GM21367 (cell line): ENCODE measurements at regions not wholly inside any gene's neighbourhood (a gene's known extent, or its start where the extent isn't known, plus 50 kb on each side); places are given as distances from the start of the nearest gene placed in this dataset.

Source experiments
- ATAC-seq: cut with Tn5 transposase; IDR thresholded peaks from one replicate; pipeline ENCODE4 v1.9.1; 2021; ENCODE audit not compliant: unreplicated experiment

DNA sequence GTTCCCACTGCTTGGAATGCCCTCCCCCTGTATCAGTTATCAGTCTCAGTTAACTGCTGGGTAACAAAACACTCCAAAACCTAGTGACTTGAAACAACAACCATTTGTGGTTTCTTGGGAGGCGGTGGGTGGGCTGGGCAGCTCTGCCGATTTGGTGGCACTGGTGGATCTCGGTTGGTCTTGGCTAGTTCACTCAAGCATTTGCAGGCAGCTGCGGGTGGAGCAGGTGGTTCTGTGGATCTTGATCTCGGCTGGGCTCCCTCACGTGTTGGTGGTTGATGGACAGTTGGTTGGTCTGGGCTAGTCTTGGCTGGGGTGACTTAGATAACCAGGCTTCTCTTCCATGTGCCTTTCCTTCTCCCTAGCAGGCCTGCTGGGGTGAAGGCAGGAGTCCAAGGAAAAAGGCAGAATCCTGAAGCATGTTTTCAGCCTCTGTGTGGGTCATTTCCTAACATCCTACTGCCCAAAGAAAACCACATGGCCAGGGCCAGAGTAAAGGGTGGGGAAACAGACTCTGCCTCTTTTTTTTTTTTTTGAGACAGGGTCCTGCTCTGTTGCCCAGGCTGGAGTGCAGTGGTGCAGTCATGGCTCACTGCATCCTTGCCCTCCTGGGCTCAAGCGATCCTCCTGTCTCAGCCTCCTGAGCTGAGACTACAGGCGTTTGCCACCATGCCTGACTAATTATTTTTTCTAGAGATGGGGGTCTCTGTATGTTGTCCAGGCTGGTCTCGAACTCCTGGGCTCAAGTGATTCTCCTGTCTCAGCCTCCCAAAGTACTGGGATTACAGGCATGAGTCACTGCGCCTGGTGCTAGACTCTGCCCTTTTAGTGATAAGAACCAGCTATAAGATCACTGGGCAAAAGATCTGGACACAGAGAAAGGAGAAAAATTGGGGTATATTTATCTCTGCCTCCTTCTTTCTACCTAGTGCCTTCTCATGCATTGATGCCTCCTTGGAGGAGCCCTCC is 183.7 kb downstream of the RGS3 start:
- no peak for ATAC-seq

- ATAC-seq = no peak
Observed at GRCh38 chr9:113648048-113648447, 184.5 kb downstream of the RGS3 start.

GRCh38 chr9:113648586-113648985 is 185.1 kb downstream of the RGS3 start:
- no peak for ATAC-seq

GRCh38 chr9:113649054-113649453 is 185.5 kb downstream of the RGS3 start:
- no peak for ATAC-seq

DNA sequence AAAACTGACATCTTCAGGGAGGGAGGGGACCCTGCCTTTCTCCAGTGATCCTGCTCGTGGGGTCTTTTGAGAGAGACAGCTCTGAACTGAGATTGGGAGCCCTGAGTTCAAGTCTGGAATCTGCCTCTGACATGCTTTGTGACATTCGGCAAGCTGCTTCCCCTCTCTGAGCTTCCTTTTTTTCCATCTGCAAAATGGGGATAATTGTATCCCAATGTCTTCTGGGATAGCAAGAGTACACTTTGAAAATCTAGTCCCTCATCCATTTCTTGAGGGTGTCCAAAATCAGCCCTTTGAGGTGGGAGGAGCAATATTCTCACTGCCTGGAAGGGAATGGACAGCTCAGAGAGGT is 186.3 kb downstream of the RGS3 start:
- ATAC-seq = no peak

DNA sequence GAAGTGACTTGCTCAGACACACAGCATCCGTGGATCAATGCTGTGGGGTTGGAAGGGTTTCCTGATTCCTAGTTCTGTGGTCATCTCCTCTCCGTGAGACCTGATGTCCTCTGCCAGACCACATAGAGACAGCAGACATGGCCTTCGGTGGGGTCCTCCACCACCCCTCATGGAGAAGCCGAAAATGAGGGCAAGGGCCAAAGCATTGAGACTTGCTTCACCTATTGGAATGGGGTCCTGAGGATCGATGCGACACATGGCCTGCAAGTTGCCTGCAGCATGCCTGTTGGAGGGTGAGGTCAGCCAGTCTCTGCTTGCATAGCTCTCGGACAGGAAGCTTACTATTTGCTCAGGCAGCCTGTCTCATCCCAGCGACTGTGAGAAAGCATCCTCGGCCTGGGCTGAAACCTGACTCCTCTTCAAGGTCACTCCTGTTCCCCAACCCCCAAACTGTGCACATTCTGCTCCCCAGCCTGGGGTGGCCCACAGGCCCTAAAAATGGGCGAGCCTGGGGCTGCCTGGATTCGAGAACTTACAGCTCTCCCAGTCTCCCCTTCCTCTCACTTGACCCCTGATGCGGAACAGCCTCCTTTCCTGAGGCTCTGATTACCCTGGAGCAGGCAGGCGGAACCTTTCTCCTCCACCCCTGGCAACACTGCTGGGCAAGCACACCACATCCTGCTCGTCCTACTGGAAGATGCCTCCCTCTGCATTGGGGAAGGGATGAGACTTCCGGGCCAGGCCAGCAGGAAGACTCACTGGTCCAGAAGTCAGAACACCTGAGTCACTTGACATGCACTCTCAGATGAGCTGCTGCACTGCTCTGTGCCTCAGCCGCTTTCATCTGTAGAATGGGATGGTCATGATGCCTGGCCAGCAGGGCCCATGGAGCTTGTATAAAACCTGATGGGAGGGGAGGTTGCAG is 186.9 kb downstream of the RGS3 start:
- ATAC-seq = no peak

DNA sequence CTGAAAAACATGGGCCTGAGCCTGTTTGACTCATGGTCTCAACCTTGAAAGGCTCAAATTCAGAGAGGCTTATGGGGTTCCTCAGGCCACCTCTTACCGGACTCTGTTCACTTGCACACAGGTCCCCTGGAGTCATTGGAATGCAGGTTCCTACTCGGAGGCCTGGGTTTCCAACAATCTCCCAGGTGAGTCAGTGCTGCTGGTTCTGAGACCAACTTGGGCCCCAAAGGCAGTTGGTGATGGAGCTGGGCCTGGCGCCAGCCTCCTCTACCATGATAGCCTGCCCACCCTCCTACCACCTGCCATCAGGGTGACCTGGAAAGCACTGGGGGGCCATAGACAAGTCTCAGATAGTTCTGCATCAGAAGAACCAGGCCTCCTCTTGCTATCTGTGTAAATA is 188.4 kb downstream of the RGS3 start:
- ATAC-seq = no peak

GRCh38 chr9:113652355-113653152 is 189.0 kb downstream of the RGS3 start:
- no peak for ATAC-seq

- ATAC-seq = no peak
Observed at GRCh38 chr9:113653746-113654604, 190.4 kb downstream of the RGS3 start.

DNA sequence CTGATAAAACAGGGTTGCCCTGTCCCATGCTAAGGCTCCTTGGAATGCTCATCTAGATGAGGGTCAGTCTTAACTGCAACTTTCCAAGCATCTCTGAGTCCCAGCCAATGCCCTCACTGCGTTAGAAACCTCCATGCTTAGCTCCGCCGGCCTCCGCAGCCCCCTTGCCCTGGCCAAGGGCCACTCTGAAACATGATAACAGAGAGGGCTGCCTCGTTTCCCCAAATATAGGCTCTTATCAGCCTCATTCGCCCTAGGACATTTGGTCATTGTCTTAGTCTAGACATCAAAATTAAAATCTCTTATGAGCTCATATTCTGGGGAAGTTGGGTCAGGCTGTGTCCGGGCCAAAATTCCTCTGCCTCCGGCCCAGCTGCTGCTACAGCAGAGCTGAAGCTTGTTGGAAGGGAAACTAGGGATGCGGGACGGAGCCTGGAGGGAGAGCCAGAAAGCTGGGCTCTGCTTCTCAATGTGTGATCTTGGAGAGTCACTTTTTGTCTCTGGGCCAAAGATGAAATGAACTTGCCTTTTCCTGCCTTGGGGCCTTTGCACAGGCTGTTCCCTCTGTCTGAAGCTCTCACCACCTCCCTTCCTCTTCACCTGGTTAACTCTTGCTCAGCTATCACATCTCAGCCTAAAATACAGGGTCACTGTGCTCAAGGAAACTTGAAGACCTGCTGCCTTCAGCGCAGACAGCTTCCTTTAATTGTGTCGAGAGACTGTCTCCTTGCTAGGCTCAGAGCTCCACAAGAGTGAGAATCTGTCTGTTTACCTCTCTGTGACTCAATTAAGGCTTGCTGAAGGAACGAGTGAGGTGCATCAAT is 191.3 kb downstream of the RGS3 start:
- ATAC-seq = no peak

- no peak for ATAC-seq
Observed at GRCh38 chr9:113656771-113657670, 193.5 kb downstream of the RGS3 start.

DNA sequence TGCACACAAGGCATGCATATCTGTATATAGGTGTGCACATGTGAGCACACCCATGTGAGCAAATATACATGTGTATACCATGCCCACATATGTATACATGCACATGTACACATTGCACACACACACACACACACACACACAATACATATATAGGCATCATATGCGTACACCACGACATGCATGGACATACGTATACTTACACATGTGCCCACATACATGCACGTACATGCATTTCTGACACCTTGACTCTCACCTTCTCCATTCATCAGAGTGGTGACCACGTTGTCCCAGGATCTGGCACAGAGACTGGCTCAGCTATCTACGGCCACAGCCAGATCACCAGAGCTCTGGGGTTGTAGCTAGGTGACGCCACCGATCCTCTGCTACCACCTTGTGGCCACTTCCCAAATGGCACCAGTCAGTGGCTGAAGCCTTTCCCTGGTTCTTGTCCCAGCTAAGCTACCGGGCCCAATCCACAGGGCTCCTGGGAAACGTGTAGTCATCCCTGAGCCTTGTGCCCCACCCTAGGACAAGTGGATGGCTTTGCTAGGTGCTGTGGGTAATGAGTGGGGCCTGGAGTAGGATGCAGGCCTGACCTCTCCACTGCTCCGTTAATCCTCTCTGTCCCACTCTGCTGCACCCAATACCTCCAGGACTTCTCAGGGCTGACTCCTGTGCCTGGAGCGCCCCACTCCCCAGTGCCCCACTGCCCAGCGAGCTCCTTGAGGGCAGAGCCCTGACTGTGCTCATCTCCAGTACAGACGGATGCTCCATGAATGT is 194.4 kb downstream of the RGS3 start:
- ATAC-seq = peak; percentile 74

DNA sequence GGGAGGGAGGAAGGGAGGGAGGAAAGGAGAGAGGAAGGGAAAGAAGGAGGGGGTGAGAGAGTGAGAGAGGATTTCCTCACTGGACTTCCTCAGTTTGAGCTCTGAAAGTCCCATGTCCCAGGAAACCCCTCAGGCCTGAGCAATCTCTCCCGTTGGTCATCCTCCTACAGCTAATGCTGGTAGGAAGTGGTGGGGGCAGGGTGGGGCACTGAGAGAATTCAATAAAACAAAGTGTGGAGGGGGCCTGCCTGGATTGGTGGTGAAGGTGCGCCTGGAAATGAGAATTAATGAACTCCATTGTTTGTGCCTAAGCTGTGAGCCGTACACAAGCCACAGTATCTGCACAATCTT is 195.0 kb downstream of the RGS3 start:
- no peak for ATAC-seq

- ATAC-seq = no peak
Observed at GRCh38 chr9:113659039-113659438, 195.5 kb downstream of the RGS3 start.

GRCh38 chr9:113659740-113660139 is 196.2 kb downstream of the RGS3 start:
- no peak for ATAC-seq

GRCh38 chr9:113660196-113660595 is 196.7 kb downstream of the RGS3 start:
- no peak for ATAC-seq

- ATAC-seq = no peak
Observed at GRCh38 chr9:113661074-113661473, 197.5 kb downstream of the RGS3 start.
